GM21723 (cell line): ENCODE measurements at regions not wholly inside any gene's neighbourhood (a gene's known extent, or its start where the extent isn't known, plus 50 kb on each side); places are given as distances from the start of the nearest gene placed in this dataset.

Experiments used
- ATAC-seq: cut with Tn5 transposase; IDR thresholded peaks from one replicate; pipeline ENCODE4 v1.9.1; 2021; ENCODE audit warnings: mild to moderate bottlenecking, moderate library complexity; ENCODE audit not compliant: unreplicated experiment

DNA sequence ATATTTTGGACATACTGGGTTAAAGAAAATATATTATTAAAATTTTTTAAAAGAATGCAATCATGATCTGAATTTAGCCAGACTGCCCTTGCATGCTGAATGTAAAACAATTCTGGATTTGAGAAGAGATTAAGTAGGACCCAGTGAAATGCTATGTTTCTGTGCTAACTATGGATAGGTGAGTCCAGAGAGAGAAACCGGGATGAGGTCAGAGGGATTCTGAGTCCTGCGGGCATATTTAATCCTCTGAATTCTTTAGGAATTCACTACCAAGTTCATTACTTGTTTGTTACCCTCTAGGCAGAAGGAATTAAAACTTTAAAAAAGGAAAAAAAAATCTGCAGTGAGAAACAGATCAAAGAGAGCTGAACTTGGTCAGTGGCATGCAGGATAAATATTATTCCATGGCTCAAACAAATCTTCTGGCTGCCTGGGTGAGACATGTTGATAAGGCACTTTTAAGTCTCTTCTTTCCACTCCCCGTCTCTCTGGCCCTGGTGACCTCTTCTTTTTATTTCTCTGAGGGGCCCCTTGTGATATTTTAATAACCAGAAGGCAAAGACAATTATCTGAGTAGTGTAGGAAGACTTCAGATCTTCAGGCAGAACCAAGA is 50.2 kb upstream of the LYZL1 start:
- no peak for ATAC-seq
